Endothelial cell of umbilical vein (primary cell): ENCODE measurements at regions not wholly inside any gene's neighbourhood (a gene's known extent, or its start where the extent isn't known, plus 50 kb on each side); places are given as distances from the start of the nearest gene placed in this dataset.

Source experiments
- BruUV-seq: library from RNA; stranded (reverse); fragments of 400-500 nt; replicated peaks from 2 replicates; lab custom pipeline; 2021; lab: Mats Ljungman, UMichigan
- CTCF ChIA-PET: fragments of 300-600, 350-600 bp; sonication (Branson Sonifier 250); formaldehyde crosslinking; loops from one replicate; lab custom pipeline; 2021; ENCODE audit warnings: antibody characterized with exemption, inconsistent platforms; lab: Charles Lee
- POLR2A ChIA-PET: fragments of 300-600, 350-600 bp; sonication (Branson Sonifier 250); formaldehyde crosslinking; loops from one replicate; lab custom pipeline; 2021; ENCODE audit warnings: antibody characterized with exemption, inconsistent platforms; lab: Charles Lee
- DNase-seq: peaks from one replicate; pipeline ENCODE4 v3.0.0-alpha.2; 2011; ENCODE audit warnings: low read depth, low spot score
- FAIRE-seq: peaks from 2 replicates; lab custom pipeline; 2011; peaks lifted over from hg19 to GRCh38; lab: Jason Lieb, UNC
- H2AFZ ChIP-seq: 2 replicates; pipeline ENCODE4 v1.6.0; 2012; ENCODE audit warnings: low read depth, low read length, control low read depth, inconsistent platforms
- H3K27ac ChIP-seq: 2 replicates; pipeline ENCODE4 v1.5.1; 2011; ENCODE audit warnings: low read depth, mild to moderate bottlenecking, control low read depth, low read length, moderate library complexity; ENCODE audit not compliant: insufficient read depth
- H3K27me3 ChIP-seq, 2 experiments: 2 replicates each; pipeline versions ENCODE4 v1.6.0 to v1.6.1; 2011; ENCODE audit warnings: low read length in 2 of 2, mixed read lengths in 1 of 2; ENCODE audit not compliant: control insufficient read depth in 2 of 2, insufficient read depth in 2 of 2
- H3K36me3 ChIP-seq, 2 experiments: 2 replicates in 1 of 2; 3 replicates in 1 of 2; pipeline ENCODE4 v1.5.1; 2011; ENCODE audit warnings: low read length in 2 of 2, mild to moderate bottlenecking in 1 of 2, moderate library complexity in 1 of 2; ENCODE audit not compliant: control insufficient read depth in 2 of 2, insufficient read depth in 2 of 2; ENCODE audit errors: extremely low read depth in 1 of 2
- H3K4me1 ChIP-seq: 3 replicates; pipeline ENCODE4 v1.5.1; 2011; ENCODE audit warnings: mild to moderate bottlenecking, low read length; ENCODE audit not compliant: control insufficient read depth, insufficient read depth; ENCODE audit errors: extremely low read depth
- H3K4me2 ChIP-seq: 2 replicates; pipeline ENCODE4 v1.6.1; 2011; ENCODE audit warnings: low read length, control low read depth, mixed read lengths; ENCODE audit not compliant: insufficient read depth
- H3K4me3 ChIP-seq, 3 experiments: fragments of 200-600 bp in 1 of 3; sonication (generic), shearing (Covaris generic) in 1 of 3; replicated peaks in 1 of 3; 2 replicates each; pipeline ENCODE4 v1.5.1; 2011 to 2016; ENCODE audit warnings: control low read depth in 3 of 3, low read length in 3 of 3, mild to moderate bottlenecking in 2 of 3, inconsistent platforms in 1 of 3, low read depth in 1 of 3, moderate library complexity in 1 of 3; ENCODE audit not compliant: insufficient read depth in 1 of 3
- H3K79me2 ChIP-seq: 2 replicates; pipeline ENCODE4 v1.6.0; 2012; ENCODE audit warnings: low read length, inconsistent platforms; ENCODE audit not compliant: control insufficient read depth, insufficient read depth
- H3K9ac ChIP-seq: replicated peaks from 2 replicates; pipeline ENCODE3; 2011; ENCODE audit warnings: low read length, control low read depth; ENCODE audit not compliant: insufficient read depth; ENCODE audit errors: extremely low read depth
- H3K9me1 ChIP-seq: replicated peaks from 3 replicates; pipeline ENCODE4 v1.6.0; 2011; ENCODE audit warnings: mild to moderate bottlenecking, low read length; ENCODE audit not compliant: control insufficient read depth, insufficient read depth; ENCODE audit errors: extremely low read depth
- H3K9me3 ChIP-seq: replicated peaks from 2 replicates; pipeline ENCODE4 v1.5.1; 2012; ENCODE audit warnings: low read length, inconsistent platforms; ENCODE audit not compliant: control insufficient read depth, insufficient read depth
- H4K20me1 ChIP-seq: replicated peaks from 2 replicates; pipeline ENCODE3; 2011; ENCODE audit warnings: mild to moderate bottlenecking, low read length; ENCODE audit not compliant: control insufficient read depth, insufficient read depth; ENCODE audit errors: extremely low read depth
- CTCF ChIP-seq, 2 donors: IDR thresholded peaks; 1 replicate in 1 of 2; 2 replicates in 1 of 2; pipeline ENCODE4 v1.5.1; 2011; ENCODE audit warnings: low read length in 2 of 2, mild to moderate bottlenecking in 2 of 2, moderate library complexity in 2 of 2, control low read depth in 1 of 2, inconsistent platforms in 1 of 2, low read depth in 1 of 2; ENCODE audit not compliant: insufficient read depth in 1 of 2; ENCODE audit errors: extremely low read depth in 1 of 2
- EZH2 ChIP-seq: IDR thresholded peaks from 2 replicates; pipeline ENCODE4 v1.6.1; 2012; ENCODE audit warnings: borderline replicate concordance, low read depth, mild to moderate bottlenecking, moderate library complexity, low read length, inconsistent platforms; ENCODE audit not compliant: severe bottlenecking
- FOS ChIP-seq: IDR thresholded peaks from 2 replicates; pipeline ENCODE4 v1.6.1; 2011; ENCODE audit warnings: mild to moderate bottlenecking, low read length, moderate library complexity, borderline replicate concordance; ENCODE audit not compliant: insufficient read depth
- GATA2 ChIP-seq: IDR thresholded peaks from 2 replicates; pipeline ENCODE4 v1.7.0; 2011; ENCODE audit warnings: low read depth, mild to moderate bottlenecking, moderate library complexity, mixed read lengths, low read length; ENCODE audit not compliant: insufficient read length, insufficient read depth
- JUN ChIP-seq: IDR thresholded peaks from 2 replicates; pipeline ENCODE4 v1.6.1; 2011; ENCODE audit warnings: borderline replicate concordance, low read depth; ENCODE audit not compliant: insufficient read length, insufficient read depth
- MAX ChIP-seq: IDR thresholded peaks from 2 replicates; pipeline ENCODE4 v1.6.1; 2011; ENCODE audit not compliant: insufficient read depth, insufficient read length
- MYC ChIP-seq: IDR thresholded peaks from one replicate; pipeline ENCODE4 v1.6.1; 2011; ENCODE audit warnings: mild to moderate bottlenecking, low read depth, low read length
- POLR2A ChIP-seq: IDR thresholded peaks from 2 replicates; pipeline ENCODE4 v1.6.1; 2012; ENCODE audit warnings: low read depth, mild to moderate bottlenecking, control low read depth, low read length
- POLR2AphosphoS5 ChIP-seq: IDR thresholded peaks from 2 replicates; pipeline ENCODE4 v1.6.1; 2012; ENCODE audit warnings: low read depth, mild to moderate bottlenecking, control low read depth, low read length, moderate library complexity; ENCODE audit not compliant: insufficient read depth
- dilution Hi-C: fragments of 300-500 bp; cut with MboI; formaldehyde crosslinking; loops from one replicate; pipeline ENCODE4 v1.15.0; 2019; ENCODE audit warnings: low sequenced_read_pairs; ENCODE audit not compliant: extremely low pct_ligation_motif_present
- intact Hi-C: fragments of 100-400 bp; cut with micrococcal nuclease; formaldehyde crosslinking; loops from one replicate; pipeline ENCODE4 v1.10.0; 2022

GRCh38 chr12:74321381-74321780, 216.3 kb upstream of the ATXN7L3B start:
- Histone ChIP-seq H3K4me1 (no peaks in the 10 kb centered on the region), H3K9ac (no peak overlapping the region), H3K27me3 (no peaks in the 10 kb centered on the region), H3K9me1 (no peaks in the 10 kb centered on the region), H3K36me3 (no peaks in the 10 kb centered on the region), H3K9me3 (no peaks in the 10 kb centered on the region), H3K79me2 (no peaks in the 10 kb centered on the region), H4K20me1 (no peaks in the 10 kb centered on the region), H2AFZ (no peak overlapping the region), H3K4me2 (no peak overlapping the region), H3K4me3 (no peak overlapping the region), H3K27ac (no peak overlapping the region)
- intact Hi-C loops: no loop called here
- CTCF ChIA-PET: no interaction called here
- TF ChIP-seq MAX (no peak), CTCF (IDR thresholded peaks at IDR 0.05; ENCODE audit: extremely low read depth in 1 of 2, insufficient read depth in 1 of 2, low read depth in 1 of 2, low read length in 2 of 2) (no peak), POLR2AphosphoS5 (no peak), GATA2 (no peak), JUN (no peak), FOS (no peak), MYC (no peak), POLR2A (no peak), EZH2 (no peak)
- POLR2A ChIA-PET: no interaction called here
- DNase-seq (no peak), FAIRE-seq (no peak)
- dilution Hi-C loops: no loop called here
- BruUV-seq: no TSS peak
